ENCODE measurements at regions not wholly inside any gene's neighbourhood (a gene's known extent, or its start where the extent isn't known, plus 50 kb on each side); places are given as distances from the start of the nearest gene placed in this dataset.

DNA sequence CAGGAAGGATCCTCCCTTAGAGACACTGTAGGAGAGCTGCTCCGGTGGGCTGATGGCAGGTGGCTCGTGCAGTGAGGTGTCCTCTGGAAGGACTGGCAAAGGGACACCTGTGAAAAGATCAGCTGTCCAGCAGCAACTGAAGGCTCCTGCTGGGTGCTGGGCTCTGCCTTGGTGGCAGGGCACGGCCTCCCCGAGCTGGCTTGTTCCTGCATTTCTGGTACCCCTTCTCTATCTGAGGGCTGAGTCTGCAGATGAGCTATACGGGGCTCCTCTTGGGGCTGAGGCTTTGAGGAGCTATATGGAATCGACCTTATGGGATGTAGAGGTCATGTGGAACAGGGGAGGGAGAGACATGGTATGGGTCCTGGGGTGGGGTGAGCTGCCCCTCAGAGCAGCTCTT lies 875.8 kb downstream of the BRD1 start:
- Histone ChIP-seq H3K27ac (no peak overlapping the region), H3K4me1 (no peaks in the 10 kb centered on the region), H3K36me3 (no peaks in the 10 kb centered on the region), H3K4me3 (no peak overlapping the region), H3K27me3 (no peaks in the 10 kb centered on the region), H3K9me3 (no peaks in the 10 kb centered on the region)
- no peak for TF ChIP-seq CTCF (IDR thresholded peaks at IDR 0.05)
- DNase-seq (ENCODE audit: low spot score) = peak; percentile 21

- Histone ChIP-seq H3K27me3 (no peaks in the 10 kb centered on the region), H3K36me3 (no peaks in the 10 kb centered on the region), H3K4me3 (no peak overlapping the region), H3K9me3 (no peaks in the 10 kb centered on the region), H3K4me1 (no peaks in the 10 kb centered on the region), H3K27ac (no peak overlapping the region)
- no peak for TF ChIP-seq CTCF (IDR thresholded peaks at IDR 0.05)
- peak; percentile 47 for DNase-seq (ENCODE audit: low spot score)
These were observed 877.3 kb downstream of the BRD1 start for GRCh38 chr22:48950151-48950915.

- no peak for TF ChIP-seq CTCF (IDR thresholded peaks at IDR 0.05)
- H3K27me3 ChIP-seq = no peaks in the 10 kb centered on the region
- DNase-seq (ENCODE audit: low spot score) = peak; percentile 38
These were observed 878.1 kb downstream of the BRD1 start for GRCh38 chr22:48949375-48950149.

DNA sequence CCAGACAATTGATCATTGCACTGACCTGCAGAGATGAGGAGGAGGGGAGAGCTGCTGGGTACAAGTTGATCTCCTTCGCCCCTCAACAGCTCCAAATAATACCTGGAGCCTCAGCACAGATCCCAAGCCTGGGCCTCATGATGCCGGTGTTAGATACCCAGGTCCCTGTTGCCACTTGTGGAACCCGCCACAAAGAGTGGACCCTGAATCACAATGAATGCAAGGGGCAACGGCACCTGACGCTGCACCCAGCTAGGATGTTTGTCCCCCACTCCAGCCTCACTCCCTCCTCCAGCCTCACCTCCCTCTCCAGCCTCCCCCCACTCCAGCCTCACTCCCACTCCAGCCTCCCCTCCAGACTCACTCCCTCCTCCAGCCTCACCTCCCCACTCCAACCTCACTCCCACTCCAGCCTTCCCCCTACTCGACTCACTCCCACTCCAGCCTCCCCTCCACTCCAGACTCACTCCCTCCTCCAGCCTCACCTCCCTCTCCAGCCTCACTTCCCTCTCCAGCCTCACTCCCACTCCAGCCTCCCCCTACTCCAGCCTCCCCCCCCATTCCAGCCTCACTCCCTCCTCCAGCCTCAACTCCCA lies 879.0 kb downstream of the BRD1 start:
- DNase-seq (ENCODE audit: low spot score) = peak; percentile 11
- no peaks in the 10 kb centered on the region for H3K9me3 ChIP-seq
- H3K4me3 ChIP-seq = no peak overlapping the region
- H3K27ac ChIP-seq = no peak overlapping the region
- TF ChIP-seq CTCF (IDR thresholded peaks at IDR 0.05) = no peak
- no peaks in the 10 kb centered on the region for H3K27me3 ChIP-seq
- H3K36me3 ChIP-seq = no peaks in the 10 kb centered on the region
- H3K4me1 ChIP-seq = no peaks in the 10 kb centered on the region

More at GRCh38 chr22:48949375-48950149, 878.1 kb downstream of the BRD1 start:
- no peak overlapping the region for H3K27ac ChIP-seq
- no peaks in the 10 kb centered on the region for H3K9me3 ChIP-seq
- no peaks in the 10 kb centered on the region for H3K36me3 ChIP-seq
- no peaks in the 10 kb centered on the region for H3K4me1 ChIP-seq
- H3K4me3 ChIP-seq = no peak overlapping the region

- H3K36me3 ChIP-seq = no peaks in the 10 kb centered on the region
- no peaks in the 10 kb centered on the region for H3K9me3 ChIP-seq
- TF ChIP-seq CTCF (IDR thresholded peaks at IDR 0.05) = no peak
- H3K27me3 ChIP-seq = no peaks in the 10 kb centered on the region
- no peaks in the 10 kb centered on the region for H3K4me1 ChIP-seq
- DNase-seq (ENCODE audit: low spot score) = peak; percentile 38
- no peak overlapping the region for H3K4me3 ChIP-seq
- no peak overlapping the region for H3K27ac ChIP-seq
These were observed 880.0 kb downstream of the BRD1 start for GRCh38 chr22:48947636-48948035.

Data from right atrium auricular region (tissue), 2 donors.